BJ (cell line): ENCODE measurements at regions not wholly inside any gene's neighbourhood (a gene's known extent, or its start where the extent isn't known, plus 50 kb on each side); places are given as distances from the start of the nearest gene placed in this dataset.
"Not testable (repeated sequence)": the region's sequence is repeated elsewhere in the genome, so short reads cannot be mapped to it uniquely, and the experiment has no call there.

Experiments
- CTCF ChIA-PET: fragments of 350-600 bp; formaldehyde crosslinking; extraction: SDS; loops from one replicate; lab custom pipeline; 2021; ENCODE audit warnings: antibody characterized with exemption, inconsistent platforms; lab: Yijun Ruan, JAX
- POLR2A ChIA-PET: fragments of 300-600 bp; sonication (Branson Sonifier 250); formaldehyde crosslinking; extraction: SDS; loops from one replicate; lab custom pipeline; 2021; ENCODE audit warnings: antibody characterized with exemption; lab: Charles Lee
- DNase-seq: peaks from one replicate; pipeline ENCODE4 v3.0.0-alpha.2; 2011; ENCODE audit warnings: low read depth
- H3K27me3 ChIP-seq: 2 replicates; pipeline ENCODE4 v1.6.0; 2011; ENCODE audit warnings: low read length; ENCODE audit not compliant: control insufficient read depth, insufficient read depth
- H3K36me3 ChIP-seq: 2 replicates; pipeline ENCODE4 v1.5.1; 2011; ENCODE audit warnings: low read length; ENCODE audit not compliant: control insufficient read depth, insufficient read depth
- H3K4me3 ChIP-seq: 2 replicates; pipeline ENCODE4 v1.5.1; 2011; ENCODE audit warnings: low read depth, mild to moderate bottlenecking, control low read depth, low read length
- TF ChIP-seq, protein P1 (sequence below): IDR thresholded peaks from 2 replicates; pipeline ENCODE4 v1.5.1; 2011; ENCODE audit warnings: low read depth, mild to moderate bottlenecking, control low read depth, inconsistent platforms, low read length, moderate library complexity; ENCODE audit not compliant: insufficient read depth

DNA sequence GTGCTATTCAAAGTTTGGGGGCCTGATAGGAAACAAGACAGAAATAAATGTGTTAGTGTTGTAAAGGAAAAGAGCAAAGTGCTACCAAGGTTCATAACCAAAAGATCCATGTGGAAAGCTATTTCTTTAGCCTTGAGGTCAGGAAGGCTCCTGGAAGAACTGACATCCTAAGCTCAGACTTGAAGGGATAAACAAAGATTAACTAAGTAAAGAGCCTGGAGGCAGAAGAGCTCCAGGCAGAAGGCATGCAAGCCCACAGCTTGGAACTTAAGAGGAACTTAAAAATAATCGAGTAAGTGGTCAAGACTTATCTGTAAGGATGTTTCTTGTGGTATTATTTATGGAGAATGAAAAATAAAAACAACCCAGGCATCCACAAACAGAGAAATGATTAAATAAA, 245.0 kb upstream of the MGAT5 start:
- Histone ChIP-seq H3K27me3 (no peaks in the 10 kb centered on the region), H3K36me3 (no peaks in the 10 kb centered on the region), H3K4me3 (no peak overlapping the region)
- POLR2A ChIA-PET = interaction anchor here (0.5 kb wide), 1 partner anchor 773 kb away, joined by 9 read pairs; no protein-coding TSS in a partner anchor
- DNase-seq = no peak
- CTCF ChIA-PET = no interaction called here
- TF ChIP-seq, protein P1, sequence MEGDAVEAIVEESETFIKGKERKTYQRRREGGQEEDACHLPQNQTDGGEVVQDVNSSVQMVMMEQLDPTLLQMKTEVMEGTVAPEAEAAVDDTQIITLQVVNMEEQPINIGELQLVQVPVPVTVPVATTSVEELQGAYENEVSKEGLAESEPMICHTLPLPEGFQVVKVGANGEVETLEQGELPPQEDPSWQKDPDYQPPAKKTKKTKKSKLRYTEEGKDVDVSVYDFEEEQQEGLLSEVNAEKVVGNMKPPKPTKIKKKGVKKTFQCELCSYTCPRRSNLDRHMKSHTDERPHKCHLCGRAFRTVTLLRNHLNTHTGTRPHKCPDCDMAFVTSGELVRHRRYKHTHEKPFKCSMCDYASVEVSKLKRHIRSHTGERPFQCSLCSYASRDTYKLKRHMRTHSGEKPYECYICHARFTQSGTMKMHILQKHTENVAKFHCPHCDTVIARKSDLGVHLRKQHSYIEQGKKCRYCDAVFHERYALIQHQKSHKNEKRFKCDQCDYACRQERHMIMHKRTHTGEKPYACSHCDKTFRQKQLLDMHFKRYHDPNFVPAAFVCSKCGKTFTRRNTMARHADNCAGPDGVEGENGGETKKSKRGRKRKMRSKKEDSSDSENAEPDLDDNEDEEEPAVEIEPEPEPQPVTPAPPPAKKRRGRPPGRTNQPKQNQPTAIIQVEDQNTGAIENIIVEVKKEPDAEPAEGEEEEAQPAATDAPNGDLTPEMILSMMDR = no peak

DNA sequence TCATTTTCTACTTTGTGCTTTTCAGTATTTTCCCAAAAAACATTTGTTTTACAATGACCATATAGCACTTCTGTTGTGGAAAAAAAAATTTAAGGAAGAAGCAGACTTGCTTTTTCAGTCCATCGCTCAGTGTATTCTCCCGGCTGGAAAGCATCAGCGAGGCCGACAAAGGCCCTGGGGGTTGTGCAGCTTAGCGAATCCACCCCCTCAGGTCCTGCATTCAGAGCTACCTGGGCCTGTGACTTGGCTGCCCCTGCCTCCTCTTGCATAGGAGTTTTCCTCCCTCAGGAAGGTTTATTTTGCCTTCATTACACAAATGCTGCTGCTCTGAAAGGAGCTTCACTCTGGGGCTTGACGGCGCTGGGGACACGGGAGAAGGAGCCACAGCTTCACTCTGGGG, 244.4 kb upstream of the MGAT5 start:
- no peaks in the 10 kb centered on the region for H3K27me3 ChIP-seq
- H3K36me3 ChIP-seq = no peaks in the 10 kb centered on the region
- CTCF ChIA-PET = interaction anchor here (1.1 kb wide), 1 partner anchor 442 kb away, joined by 4 read pairs; no protein-coding TSS in a partner anchor
- TF ChIP-seq, protein P1 = no peak
- POLR2A ChIA-PET = interaction anchor here (0.5 kb wide), 1 partner anchor 773 kb away, joined by 9 read pairs; no protein-coding TSS in a partner anchor
- no peak for DNase-seq
- no peak overlapping the region for H3K4me3 ChIP-seq

GRCh38 chr2:134009906-134010305, 244.0 kb upstream of the MGAT5 start:
- H3K36me3 ChIP-seq, DNase-seq, H3K27me3 ChIP-seq, H3K4me3 ChIP-seq, POLR2A ChIA-PET: not testable (repeated sequence)
- CTCF ChIA-PET = interaction anchor here (1.1 kb wide), 1 partner anchor 442 kb away, joined by 4 read pairs; no protein-coding TSS in a partner anchor

DNA sequence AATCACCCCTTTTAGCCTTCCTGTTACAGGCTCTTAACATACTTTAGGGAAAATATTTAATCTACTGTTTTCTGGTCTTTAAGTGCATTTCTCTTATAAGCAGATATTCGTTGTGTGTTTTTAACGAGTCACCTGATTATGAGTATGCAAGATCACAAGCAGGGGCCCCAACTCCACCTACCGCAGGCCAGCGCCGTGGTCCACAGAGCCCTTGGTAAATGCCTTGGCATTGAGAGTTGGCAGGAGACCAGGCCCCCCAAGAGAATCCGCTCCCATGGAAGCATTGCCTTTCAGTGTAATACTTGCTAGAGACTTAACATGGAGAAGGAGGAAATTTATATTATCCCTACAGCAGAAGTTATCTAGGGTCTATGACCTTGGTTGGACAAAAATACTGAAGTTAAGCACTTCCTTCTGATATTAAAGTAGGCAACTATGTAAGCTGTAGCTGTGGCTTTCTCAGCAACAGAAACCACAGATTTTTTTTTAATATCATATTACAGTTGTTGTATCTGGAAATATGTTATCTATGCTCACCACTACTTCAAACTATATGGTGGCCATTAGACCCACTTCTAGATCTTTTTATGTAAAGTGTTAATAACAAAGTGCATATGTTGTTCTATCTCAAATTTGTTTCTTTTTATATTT, 241.8 kb upstream of the MGAT5 start:
- TF ChIP-seq, protein P1 = no peak
- no peaks in the 10 kb centered on the region for H3K27me3 ChIP-seq
- POLR2A ChIA-PET = no interaction called here
- no peak overlapping the region for H3K4me3 ChIP-seq
- CTCF ChIA-PET = no interaction called here
- no peaks in the 10 kb centered on the region for H3K36me3 ChIP-seq
- no peak for DNase-seq

- TF ChIP-seq, protein P1 = no peak
- Histone ChIP-seq H3K36me3 (no peaks in the 10 kb centered on the region), H3K27me3 (no peaks in the 10 kb centered on the region), H3K4me3 (no peak overlapping the region)
- CTCF ChIA-PET = no interaction called here
- peak; percentile 74 for DNase-seq
- POLR2A ChIA-PET = no interaction called here
These were observed 239.5 kb upstream of the MGAT5 start for GRCh38 chr2:134014196-134014960.
